ENCODE measurements at regions not wholly inside any gene's neighbourhood (a gene's known extent, or its start where the extent isn't known, plus 50 kb on each side); places are given as distances from the start of the nearest gene placed in this dataset.

DNA sequence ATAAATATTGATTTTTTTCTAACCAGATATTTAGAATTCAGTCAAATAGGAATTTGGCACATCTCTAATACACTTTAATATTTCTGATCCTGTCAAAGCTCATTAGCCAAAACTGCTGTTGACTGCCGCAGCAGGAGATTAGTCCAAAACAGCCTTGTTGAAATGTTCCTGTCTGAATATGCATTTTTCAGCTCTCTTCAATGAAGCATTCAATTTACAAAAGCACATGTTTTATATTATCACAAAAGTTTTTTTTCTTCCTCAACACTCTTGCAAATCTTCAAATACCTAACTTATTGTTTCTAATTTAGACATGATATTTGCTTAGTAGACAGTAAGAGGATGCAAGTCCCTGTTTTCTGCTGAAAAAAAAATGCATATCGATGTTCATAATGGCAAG is 140.9 kb downstream of the SPATA18 start:
- TF ChIP-seq, protein P1, sequence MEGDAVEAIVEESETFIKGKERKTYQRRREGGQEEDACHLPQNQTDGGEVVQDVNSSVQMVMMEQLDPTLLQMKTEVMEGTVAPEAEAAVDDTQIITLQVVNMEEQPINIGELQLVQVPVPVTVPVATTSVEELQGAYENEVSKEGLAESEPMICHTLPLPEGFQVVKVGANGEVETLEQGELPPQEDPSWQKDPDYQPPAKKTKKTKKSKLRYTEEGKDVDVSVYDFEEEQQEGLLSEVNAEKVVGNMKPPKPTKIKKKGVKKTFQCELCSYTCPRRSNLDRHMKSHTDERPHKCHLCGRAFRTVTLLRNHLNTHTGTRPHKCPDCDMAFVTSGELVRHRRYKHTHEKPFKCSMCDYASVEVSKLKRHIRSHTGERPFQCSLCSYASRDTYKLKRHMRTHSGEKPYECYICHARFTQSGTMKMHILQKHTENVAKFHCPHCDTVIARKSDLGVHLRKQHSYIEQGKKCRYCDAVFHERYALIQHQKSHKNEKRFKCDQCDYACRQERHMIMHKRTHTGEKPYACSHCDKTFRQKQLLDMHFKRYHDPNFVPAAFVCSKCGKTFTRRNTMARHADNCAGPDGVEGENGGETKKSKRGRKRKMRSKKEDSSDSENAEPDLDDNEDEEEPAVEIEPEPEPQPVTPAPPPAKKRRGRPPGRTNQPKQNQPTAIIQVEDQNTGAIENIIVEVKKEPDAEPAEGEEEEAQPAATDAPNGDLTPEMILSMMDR (IDR thresholded peaks at IDR 0.05; ENCODE audit: low read depth, low read length, missing control alignments), result no peak

DNA sequence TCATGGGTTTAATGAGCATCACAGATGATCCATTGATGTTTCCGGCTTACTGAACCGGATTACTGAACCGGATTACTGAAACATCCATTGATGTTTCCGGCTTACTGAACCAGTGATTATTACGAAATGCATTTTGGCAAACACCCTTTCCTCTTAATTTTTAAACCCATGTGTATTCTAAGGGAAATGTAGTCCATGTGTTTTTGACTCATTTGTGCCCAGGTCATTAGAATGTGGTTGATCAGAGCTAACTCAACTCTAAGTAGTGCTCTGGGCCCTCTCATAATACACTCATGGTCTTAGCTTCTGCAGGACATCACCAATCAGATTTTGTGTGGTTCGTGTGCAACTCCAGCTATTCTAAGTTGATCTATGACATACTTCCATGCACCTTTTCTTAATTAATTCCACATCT is 141.6 kb downstream of the SPATA18 start:
- no peak for DNase-seq (ENCODE audit: low read depth)
- no peak overlapping the region for H3K4me3 ChIP-seq (ENCODE audit: low read depth, low read length)
- TF ChIP-seq, protein P1 (IDR thresholded peaks at IDR 0.05; ENCODE audit: low read depth, low read length, missing control alignments), result no peak

More for the DNA sequence above, 140.9 kb downstream of the SPATA18 start:
- DNase-seq (ENCODE audit: low read depth), result no peak
- H3K4me3 ChIP-seq (ENCODE audit: low read depth, low read length), result no peak overlapping the region

DNA sequence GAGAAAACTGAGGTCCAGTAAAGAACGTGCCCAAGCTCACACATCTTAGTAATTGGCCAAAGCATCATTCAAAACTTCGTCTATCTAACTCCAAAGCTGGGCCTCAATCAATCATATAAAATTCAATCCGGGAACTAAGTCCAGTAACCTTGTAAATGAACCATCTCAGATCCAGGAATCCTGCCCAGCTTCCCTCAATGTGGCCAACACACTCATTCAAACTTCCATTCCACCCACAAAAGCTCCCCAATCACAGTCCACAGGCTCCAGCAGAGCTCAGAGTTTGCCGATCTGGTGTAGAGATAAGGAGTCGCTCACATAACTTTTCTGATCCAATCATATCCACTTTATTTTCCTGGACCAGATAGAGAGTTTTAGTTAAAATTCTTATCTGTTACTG is 144.8 kb downstream of the SPATA18 start:
- TF ChIP-seq, protein P1 (IDR thresholded peaks at IDR 0.05; ENCODE audit: low read depth, low read length, missing control alignments), result no peak
- no peak for DNase-seq (ENCODE audit: low read depth)
- H3K4me3 ChIP-seq (ENCODE audit: low read depth, low read length), result no peak overlapping the region

DNA sequence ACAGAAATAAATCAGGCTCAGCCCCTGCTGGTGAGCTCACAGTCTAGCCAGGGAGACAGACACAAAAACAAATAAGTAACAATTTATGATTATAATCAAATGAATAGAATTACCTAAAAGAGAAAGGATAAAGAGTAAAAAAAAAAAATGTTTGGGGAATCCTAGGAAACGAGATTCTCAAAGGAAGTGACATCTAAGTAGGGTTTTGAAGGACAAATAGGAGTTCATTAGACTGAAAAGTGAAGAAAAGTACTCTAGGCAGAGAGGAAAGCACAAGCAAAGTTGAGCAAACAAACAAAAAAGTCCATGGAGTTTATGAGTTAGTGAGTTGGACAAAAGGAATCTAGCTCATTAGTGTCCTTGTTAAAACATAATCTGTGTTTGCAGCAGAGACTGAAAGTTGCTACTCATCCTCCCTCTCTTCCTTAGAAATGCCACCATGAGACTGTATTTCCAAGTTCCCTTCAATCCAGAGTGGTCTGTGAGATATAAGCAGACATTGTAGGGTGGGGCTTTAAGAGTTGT is 145.6 kb downstream of the SPATA18 start:
- TF ChIP-seq, protein P1 (IDR thresholded peaks at IDR 0.05; ENCODE audit: low read depth, low read length, missing control alignments), result no peak
- DNase-seq (ENCODE audit: low read depth), result no peak

DNA sequence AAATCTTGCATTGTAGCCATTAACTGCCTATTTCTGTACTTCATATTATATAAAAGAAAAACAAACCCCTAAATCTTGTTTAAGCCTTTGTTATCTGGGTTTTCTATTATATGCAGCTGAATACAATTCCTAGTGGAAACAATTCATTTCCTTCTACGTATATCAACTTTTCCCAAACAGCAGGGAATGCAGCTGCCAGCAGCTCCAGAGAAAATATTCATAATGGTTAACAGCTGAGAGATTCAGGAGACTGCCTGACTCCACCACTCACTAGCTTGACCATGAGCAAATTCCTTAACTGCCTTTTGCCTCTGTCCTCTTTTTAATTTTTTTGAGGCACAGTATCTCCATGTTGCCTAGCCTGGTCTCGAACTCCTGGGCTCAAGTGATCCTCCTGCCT is 146.2 kb downstream of the SPATA18 start:
- no peak for DNase-seq (ENCODE audit: low read depth)
- H3K4me3 ChIP-seq (ENCODE audit: low read depth, low read length), result no peak overlapping the region
- TF ChIP-seq, protein P1 (IDR thresholded peaks at IDR 0.05; ENCODE audit: low read depth, low read length, missing control alignments), result no peak

More for the DNA sequence above, 145.6 kb downstream of the SPATA18 start:
- H3K4me3 ChIP-seq (ENCODE audit: low read depth, low read length), result no peak overlapping the region

DNA sequence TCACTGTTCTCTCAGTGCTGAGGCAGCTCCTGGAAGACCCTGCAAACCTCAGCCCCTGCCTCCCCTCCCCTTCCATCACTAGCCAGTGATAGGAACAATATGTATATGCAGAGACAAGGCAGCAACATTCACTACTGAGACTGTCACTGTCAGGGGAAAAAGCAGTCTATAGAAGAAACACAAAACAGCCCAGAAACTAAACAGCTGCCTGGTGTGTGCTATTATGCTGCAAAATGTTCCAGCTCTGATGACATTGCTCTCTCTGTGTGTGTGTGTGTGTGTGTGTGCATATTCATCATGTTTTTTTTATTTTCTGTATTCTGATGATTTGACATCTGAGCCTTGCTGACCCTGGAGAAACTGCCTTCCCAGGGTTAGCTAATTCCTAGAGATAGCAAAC is 147.2 kb downstream of the SPATA18 start:
- no peak overlapping the region for H3K4me3 ChIP-seq (ENCODE audit: low read depth, low read length)
- no peak for DNase-seq (ENCODE audit: low read depth)
- TF ChIP-seq, protein P1 (IDR thresholded peaks at IDR 0.05; ENCODE audit: low read depth, low read length, missing control alignments), result no peak

DNA sequence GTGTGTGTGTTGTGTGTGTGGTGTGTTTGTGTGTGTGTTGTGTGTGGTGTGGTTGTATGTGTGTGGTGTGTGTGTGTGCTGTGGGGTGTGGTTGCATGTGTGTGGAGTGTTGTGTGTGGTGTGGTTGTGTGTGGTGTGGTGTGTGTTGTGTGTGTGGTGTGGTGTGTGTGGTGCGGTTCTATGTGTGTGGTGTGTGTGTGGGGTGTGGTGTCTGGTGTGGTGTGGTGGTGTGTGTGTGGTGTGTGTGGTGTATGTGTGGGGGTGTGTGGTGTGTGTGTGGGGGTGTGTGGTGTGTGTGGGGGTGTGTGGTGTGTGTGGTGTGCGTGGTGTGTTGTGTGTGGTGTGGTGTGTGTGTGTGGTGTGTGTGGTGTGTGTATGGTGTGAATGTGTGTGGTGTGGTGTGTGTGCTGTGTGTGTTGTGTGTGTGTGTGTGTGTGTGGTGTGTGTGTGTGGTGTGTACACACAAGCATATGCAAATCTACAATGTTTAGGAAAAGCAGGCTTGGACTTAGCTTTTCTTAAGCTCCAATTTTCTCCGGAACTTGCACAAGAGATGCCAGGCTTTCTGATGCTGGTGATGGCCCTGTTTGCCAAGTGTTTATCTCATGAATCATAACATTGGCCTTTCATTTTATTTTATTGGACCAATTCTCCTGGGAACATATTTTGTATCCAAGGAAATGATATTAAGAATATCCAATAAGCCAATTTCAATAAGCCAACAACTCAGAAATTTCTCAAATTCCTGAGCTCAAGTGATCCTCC is 148.7 kb downstream of the SPATA18 start:
- H3K4me3 ChIP-seq (ENCODE audit: low read depth, low read length), result no peak overlapping the region
- no peak for DNase-seq (ENCODE audit: low read depth)
- TF ChIP-seq, protein P1 (IDR thresholded peaks at IDR 0.05; ENCODE audit: low read depth, low read length, missing control alignments), result no peak
